Activated naive CD4-positive, alpha-beta T cell treated with anti-CD3 and anti-CD28 coated beads for 36 hours (primary cell): ENCODE measurements at regions not wholly inside any gene's neighbourhood (a gene's known extent, or its start where the extent isn't known, plus 50 kb on each side); places are given as distances from the start of the nearest gene placed in this dataset.
"Not testable (repeated sequence)": the region's sequence is repeated elsewhere in the genome, so short reads cannot be mapped to it uniquely, and the experiment has no call there.

Experiments
- CTCF ChIA-PET: fragments of 350-600 bp; sonication (Branson Sonifier 250); formaldehyde crosslinking; loops from one replicate; lab custom pipeline; 2021; ENCODE audit warnings: antibody characterized with exemption; lab: Charles Lee
- DNase-seq: peaks from one replicate; pipeline ENCODE4 v3.0.0-alpha.2; 2020
- H3K27ac Mint-ChIP-seq: one replicate; pipeline ENCODE4 v1.8.0; 2021; ENCODE audit warnings: mild to moderate bottlenecking, mixed read lengths
- H3K27me3 Mint-ChIP-seq: one replicate; pipeline ENCODE4 v1.8.0; 2021; ENCODE audit warnings: low read depth, mixed read lengths
- H3K36me3 Mint-ChIP-seq: one replicate; pipeline ENCODE4 v1.8.0; 2021; ENCODE audit warnings: low read depth, mixed read lengths
- H3K4me1 Mint-ChIP-seq: one replicate; pipeline ENCODE4 v1.8.0; 2021; ENCODE audit warnings: low read depth, mixed read lengths
- H3K4me3 Mint-ChIP-seq: one replicate; pipeline ENCODE4 v1.8.0; 2021; ENCODE audit warnings: mild to moderate bottlenecking, moderate library complexity, mixed read lengths
- H3K9me3 Mint-ChIP-seq: one replicate; pipeline ENCODE4 v1.8.0; 2021; ENCODE audit warnings: mixed read lengths
- intact Hi-C: fragments of 100-400 bp; cut with micrococcal nuclease; formaldehyde crosslinking; loops from one replicate; pipeline ENCODE4 v1.15.1; 2023

DNA sequence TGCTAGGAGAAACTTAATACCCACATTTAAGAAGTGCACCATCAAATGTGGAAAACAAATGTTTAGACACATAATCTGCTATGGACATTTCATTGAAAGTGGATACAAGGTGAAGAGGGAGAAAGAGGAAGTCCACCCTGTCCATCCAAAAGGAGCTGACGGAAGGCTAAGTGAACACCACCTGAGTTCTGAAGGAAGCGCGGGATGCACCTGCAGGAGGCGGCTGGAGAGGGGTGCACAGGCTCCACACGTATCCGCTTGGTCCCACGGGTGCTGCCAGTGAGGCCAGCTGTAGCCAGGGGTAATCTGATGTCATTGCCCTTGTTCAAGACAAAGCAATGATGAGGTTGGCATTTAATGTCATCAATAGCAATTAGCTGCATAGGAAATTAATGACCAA is 75.9 kb upstream of the TMEM18 start:
- no peak overlapping the region for H3K4me3 Mint-ChIP-seq
- H3K27me3 Mint-ChIP-seq: peaks cover 18% of the 10 kb centered on the region
- no peak for DNase-seq
- H3K27ac Mint-ChIP-seq: no peak overlapping the region
- H3K9me3 Mint-ChIP-seq: no peaks in the 10 kb centered on the region
- no peaks in the 10 kb centered on the region for H3K4me1 Mint-ChIP-seq
- CTCF ChIA-PET: no interaction called here
- no peaks in the 10 kb centered on the region for H3K36me3 Mint-ChIP-seq
- intact Hi-C loops: no loop called here

DNA sequence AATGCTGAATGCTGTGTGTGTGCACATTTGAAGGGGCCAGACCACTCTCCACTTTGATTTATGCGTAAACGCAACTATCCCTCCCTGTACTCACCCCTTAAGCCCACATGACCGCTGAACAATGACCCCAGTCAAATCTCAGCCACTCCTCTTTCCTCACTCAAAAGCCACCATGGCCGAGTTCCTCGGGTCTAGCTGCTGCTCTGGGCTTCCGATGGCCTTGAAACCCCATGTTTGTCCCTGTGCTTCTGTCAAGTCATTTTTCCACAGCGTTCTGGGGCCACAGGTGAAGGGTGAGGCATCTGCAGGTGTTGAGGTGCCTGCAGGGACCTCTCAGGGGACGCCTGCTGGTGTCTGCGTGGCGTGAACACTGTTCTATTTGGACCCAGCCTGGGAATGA is 74.3 kb upstream of the TMEM18 start:
- no peaks in the 10 kb centered on the region for H3K9me3 Mint-ChIP-seq
- H3K27ac Mint-ChIP-seq: no peak overlapping the region
- CTCF ChIA-PET: no interaction called here
- H3K27me3 Mint-ChIP-seq: peaks cover 24% of the 10 kb centered on the region
- H3K4me3 Mint-ChIP-seq: no peak overlapping the region
- DNase-seq: no peak
- intact Hi-C loops: no loop called here
- H3K36me3 Mint-ChIP-seq: no peaks in the 10 kb centered on the region
- H3K4me1 Mint-ChIP-seq: no peaks in the 10 kb centered on the region

DNA sequence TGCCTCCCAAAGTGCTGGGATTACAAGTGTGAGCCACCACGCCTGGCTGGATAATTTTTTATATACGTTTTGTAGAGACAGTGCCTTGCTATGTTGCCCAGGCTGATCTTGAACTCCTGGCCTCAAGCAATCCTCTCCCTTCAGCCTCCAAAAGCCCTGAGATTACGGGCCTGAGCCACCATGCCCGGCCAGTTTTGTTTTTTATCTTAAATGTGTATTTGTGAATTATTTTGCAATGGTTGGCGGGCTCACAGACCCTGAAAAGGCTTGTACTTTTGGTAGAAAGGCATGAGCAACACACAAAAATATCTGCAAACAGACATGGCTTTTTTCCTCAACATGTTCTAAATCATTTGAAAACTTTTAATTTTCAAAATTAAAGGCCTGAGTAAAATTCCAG is 73.4 kb upstream of the TMEM18 start:
- peaks cover 24% of the 10 kb centered on the region for H3K27me3 Mint-ChIP-seq
- intact Hi-C loops: no loop called here
- DNase-seq: no peak
- no peak overlapping the region for H3K4me3 Mint-ChIP-seq
- no peaks in the 10 kb centered on the region for H3K4me1 Mint-ChIP-seq
- H3K36me3 Mint-ChIP-seq: no peaks in the 10 kb centered on the region
- peaks cover 1% of the 10 kb centered on the region for H3K9me3 Mint-ChIP-seq
- H3K27ac Mint-ChIP-seq: no peak overlapping the region
- CTCF ChIA-PET: no interaction called here

DNA sequence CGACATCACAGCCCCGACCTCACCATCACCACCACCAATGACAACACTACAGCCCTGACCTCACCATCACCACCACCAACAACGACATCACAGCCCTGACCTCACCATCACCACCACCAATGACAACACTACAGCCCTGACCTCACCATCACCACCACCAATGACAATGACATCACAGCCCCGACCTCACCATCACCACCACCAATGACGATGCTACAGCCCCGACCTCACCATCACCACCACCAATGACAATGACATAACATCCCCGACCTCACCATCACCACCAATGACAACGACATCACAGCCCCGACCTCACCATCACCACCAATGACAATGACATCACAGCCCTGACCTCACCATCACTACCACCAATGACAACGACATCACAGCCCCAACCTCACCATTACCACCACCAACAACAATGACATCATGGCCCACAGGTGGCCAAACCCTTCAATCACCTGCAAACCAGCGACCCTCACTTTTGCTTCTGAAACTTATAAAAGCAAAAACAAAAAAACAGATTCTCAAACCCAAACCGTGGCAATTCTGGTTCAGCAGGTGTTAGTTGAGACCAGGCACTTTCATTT is 70.7 kb upstream of the TMEM18 start:
- no peaks in the 10 kb centered on the region for H3K36me3 Mint-ChIP-seq
- H3K9me3 Mint-ChIP-seq: peaks cover 4% of the 10 kb centered on the region
- no peak overlapping the region for H3K4me3 Mint-ChIP-seq
- intact Hi-C loops: no loop called here
- no peaks in the 10 kb centered on the region for H3K4me1 Mint-ChIP-seq
- peaks cover 27% of the 10 kb centered on the region for H3K27me3 Mint-ChIP-seq
- H3K27ac Mint-ChIP-seq: no peak overlapping the region
- CTCF ChIA-PET: no interaction called here
- no peak for DNase-seq

DNA sequence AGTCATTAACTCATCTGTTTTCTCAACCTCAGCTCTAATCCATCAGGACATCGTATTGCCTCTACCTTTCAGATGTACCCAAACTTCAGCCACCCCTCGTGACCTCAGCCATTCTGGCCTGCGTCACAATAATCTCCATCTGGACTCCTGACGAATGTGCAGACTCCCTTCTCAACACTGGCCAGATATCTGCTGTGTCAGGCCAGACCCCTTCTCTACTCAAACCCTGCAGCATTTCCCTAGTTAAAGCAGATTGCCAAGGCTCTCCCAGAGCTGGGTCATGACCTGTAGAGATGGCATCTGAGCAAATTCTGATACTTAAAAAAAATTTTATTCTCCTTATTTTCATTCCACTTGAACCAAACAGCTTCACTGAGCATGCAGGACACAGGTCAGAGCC is 69.5 kb upstream of the TMEM18 start:
- no peak for DNase-seq
- peaks cover 4% of the 10 kb centered on the region for H3K9me3 Mint-ChIP-seq
- no peak overlapping the region for H3K27ac Mint-ChIP-seq
- CTCF ChIA-PET: interaction anchor here (0.6 kb wide), 2 partner anchors 196 to 988 kb away, joined by 3 read pairs; no protein-coding TSS in a partner anchor
- intact Hi-C loops: no loop called here
- H3K4me3 Mint-ChIP-seq: no peak overlapping the region
- no peaks in the 10 kb centered on the region for H3K36me3 Mint-ChIP-seq
- H3K27me3 Mint-ChIP-seq: peaks cover 31% of the 10 kb centered on the region
- H3K4me1 Mint-ChIP-seq: no peaks in the 10 kb centered on the region

DNA sequence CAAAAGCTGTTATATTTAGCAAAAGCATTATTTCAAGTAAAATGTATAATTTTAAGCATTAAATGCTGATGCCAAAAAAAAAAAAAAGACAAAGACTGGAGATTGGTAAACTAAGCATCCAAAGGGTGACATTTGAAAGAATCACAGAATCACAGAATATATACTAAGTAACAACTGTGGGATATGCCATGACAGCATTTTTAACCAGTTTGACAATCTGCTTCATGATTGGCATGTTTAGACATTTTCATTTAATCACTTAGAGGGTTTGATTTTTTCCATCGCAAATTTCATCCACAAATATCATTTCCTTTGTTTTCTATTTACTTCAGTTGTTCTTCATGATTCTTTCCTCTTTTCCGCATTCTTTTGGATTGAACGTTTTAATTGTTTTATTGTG is 66.9 kb upstream of the TMEM18 start:
- CTCF ChIA-PET: no interaction called here
- no peak overlapping the region for H3K4me3 Mint-ChIP-seq
- intact Hi-C loops: no loop called here
- H3K4me1 Mint-ChIP-seq: peaks cover 4% of the 10 kb centered on the region
- H3K9me3 Mint-ChIP-seq: peaks cover 4% of the 10 kb centered on the region
- peaks cover 48% of the 10 kb centered on the region for H3K27me3 Mint-ChIP-seq
- H3K36me3 Mint-ChIP-seq: no peaks in the 10 kb centered on the region
- H3K27ac Mint-ChIP-seq: no peak overlapping the region
- DNase-seq: no peak

DNA sequence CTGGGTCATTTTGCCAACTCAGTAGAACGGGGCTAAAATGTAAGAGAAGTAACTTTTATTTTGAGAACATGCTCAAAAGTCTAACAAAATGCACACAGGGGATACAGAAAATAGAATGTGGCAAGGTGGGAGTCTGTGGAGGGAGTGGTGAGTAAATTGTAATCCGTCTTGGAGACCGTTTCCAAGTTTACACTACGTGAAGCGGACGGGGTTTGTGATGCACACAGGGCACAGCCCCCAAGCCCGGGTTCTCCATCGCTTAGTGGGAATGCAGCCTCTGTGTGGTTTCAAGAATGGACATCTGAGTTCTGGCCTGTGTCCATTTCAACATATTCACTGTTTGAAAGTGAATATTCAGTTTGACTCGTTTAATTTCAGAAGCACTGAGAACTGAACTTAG is 65.0 kb upstream of the TMEM18 start:
- Mint-ChIP-seq H3K4me3 (no peak overlapping the region), H3K36me3 (no peaks in the 10 kb centered on the region), H3K27me3 (peaks cover 48% of the 10 kb centered on the region), H3K4me1 (peaks cover 4% of the 10 kb centered on the region), H3K9me3 (peaks cover 4% of the 10 kb centered on the region), H3K27ac (no peak overlapping the region)
- intact Hi-C loops: no loop called here
- CTCF ChIA-PET: no interaction called here
- no peak for DNase-seq

DNA sequence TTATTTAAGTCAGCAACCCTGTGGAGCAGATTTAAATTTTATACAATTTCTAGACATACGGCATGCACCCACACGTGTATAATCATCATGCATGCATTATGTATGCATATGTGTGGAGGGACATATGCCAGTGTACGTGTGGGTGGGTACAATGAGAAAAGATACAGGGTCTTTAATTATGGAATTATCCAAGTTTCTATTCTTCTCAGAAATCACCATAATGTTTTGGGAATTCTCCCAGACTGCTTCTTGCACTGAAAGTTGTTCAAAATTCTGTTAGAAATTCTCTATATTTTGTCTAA is 63.9 kb upstream of the TMEM18 start:
- intact Hi-C loops: no loop called here
- DNase-seq: no peak
- peaks cover 4% of the 10 kb centered on the region for H3K9me3 Mint-ChIP-seq
- no peak overlapping the region for H3K27ac Mint-ChIP-seq
- H3K4me3 Mint-ChIP-seq: no peak overlapping the region
- H3K4me1 Mint-ChIP-seq: peaks cover 4% of the 10 kb centered on the region
- peaks cover 47% of the 10 kb centered on the region for H3K27me3 Mint-ChIP-seq
- CTCF ChIA-PET: interaction anchor here (1.4 kb wide), 1 partner anchor 27 kb away, joined by 5 read pairs; no protein-coding TSS in a partner anchor
- no peaks in the 10 kb centered on the region for H3K36me3 Mint-ChIP-seq

DNA sequence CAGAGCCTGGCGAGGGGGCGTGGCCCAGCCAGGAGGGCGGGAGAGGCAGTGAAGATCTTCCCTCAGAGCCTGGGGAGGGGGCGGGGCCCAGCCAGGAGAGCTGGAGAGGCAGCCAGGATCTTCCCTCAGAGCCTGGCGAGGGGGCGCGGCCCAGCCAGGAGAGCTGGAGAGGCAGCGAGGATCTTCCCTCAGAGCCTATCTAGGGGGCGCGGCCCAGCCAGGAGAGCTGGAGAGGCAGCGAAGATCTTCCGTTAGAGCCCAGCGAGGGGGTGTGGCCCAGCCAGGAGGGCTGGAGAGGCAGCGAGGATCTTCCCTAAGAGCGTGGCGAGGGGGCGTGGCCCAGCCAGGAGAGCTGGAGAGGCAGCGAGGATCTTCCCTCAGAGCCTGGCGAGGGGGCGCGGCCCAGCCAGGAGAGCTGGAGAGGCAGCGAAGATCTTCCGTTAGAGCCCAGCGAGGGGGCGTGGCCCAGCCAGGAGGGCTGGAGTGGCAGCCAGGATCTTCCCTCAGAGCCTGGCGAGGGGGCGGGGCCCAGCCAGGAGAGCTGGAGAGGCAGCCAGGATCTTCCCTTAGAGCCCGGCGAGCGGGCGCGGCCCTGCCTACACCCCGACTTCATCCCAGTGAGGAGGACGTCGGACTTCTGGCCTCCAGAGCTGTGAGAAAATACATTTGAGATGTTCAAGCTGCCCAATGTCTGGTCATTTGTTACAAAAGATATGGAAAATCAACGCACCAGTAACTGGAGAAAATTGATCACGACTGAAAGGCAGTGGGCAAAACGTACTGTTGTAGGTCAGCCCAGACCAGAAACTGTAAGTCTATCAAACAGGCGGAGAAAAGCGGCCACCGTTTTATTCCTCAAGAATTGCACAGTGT is 63.4 kb upstream of the TMEM18 start:
- Mint-ChIP-seq H3K27me3 (peaks cover 44% of the 10 kb centered on the region), H3K4me3 (peak overlapping the region; percentile 69)
- CTCF ChIA-PET: interaction anchor here (1.4 kb wide), 1 partner anchor 27 kb away, joined by 5 read pairs; no protein-coding TSS in a partner anchor
- H3K9me3 Mint-ChIP-seq, H3K27ac Mint-ChIP-seq, H3K36me3 Mint-ChIP-seq, H3K4me1 Mint-ChIP-seq, DNase-seq, intact Hi-C loops: not testable (repeated sequence)

DNA sequence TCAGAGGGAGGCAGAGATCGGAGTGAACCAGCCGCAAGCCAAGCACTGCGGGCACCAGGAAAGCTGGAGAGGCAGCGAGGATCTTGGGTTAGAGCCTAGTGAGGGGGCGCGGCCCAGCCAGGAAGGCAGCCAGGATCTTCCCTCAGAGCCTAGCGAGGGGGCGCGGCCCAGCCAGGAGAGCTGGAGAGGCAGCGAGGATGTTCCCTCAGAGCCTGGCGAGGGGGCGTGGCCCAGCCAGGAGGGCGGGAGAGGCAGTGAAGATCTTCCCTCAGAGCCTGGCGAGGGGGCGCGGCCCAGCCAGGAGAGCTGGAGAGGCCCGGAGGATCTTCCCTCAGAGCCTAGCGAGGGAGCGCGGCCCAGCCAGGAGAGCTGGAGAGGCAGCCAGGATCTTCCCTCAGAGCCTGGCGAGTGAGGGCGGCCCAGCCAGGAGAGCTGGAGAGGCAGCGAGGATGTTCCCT is 62.7 kb upstream of the TMEM18 start:
- H3K27me3 Mint-ChIP-seq: peaks cover 40% of the 10 kb centered on the region
- intact Hi-C loops, H3K4me1 Mint-ChIP-seq, H3K9me3 Mint-ChIP-seq, DNase-seq, H3K36me3 Mint-ChIP-seq, H3K27ac Mint-ChIP-seq: not testable (repeated sequence)
- peak overlapping the region; percentile 69 for H3K4me3 Mint-ChIP-seq
- CTCF ChIA-PET: interaction anchor here (1.4 to 2.1 kb wide), 2 partner anchors 25 to 26 kb away, joined by 5 read pairs; no protein-coding TSS in a partner anchor

DNA sequence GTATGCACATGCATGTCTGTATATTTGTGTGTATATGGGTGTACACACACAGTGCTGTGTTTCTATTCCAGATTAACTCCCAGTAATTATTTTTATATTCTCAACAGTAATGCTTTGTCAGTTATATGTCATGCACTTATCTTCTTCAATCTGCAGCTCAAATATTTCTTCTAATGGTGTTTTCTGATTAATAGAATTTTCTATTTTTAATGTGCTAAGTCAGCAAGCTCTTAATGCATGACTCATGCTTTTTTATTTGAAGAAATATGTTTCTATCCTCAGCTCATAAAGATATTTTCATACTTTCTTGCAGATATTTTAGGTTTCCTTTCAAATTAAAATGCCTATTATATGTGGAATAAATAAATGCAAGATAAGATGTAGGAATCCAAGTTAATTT is 59.7 kb upstream of the TMEM18 start:
- Mint-ChIP-seq H3K9me3 (no peaks in the 10 kb centered on the region), H3K4me3 (no peak overlapping the region), H3K27ac (no peak overlapping the region), H3K36me3 (no peaks in the 10 kb centered on the region), H3K27me3 (peaks cover 29% of the 10 kb centered on the region), H3K4me1 (peaks cover 4% of the 10 kb centered on the region)
- no peak for DNase-seq
- CTCF ChIA-PET: no interaction called here
- intact Hi-C loops: no loop called here

DNA sequence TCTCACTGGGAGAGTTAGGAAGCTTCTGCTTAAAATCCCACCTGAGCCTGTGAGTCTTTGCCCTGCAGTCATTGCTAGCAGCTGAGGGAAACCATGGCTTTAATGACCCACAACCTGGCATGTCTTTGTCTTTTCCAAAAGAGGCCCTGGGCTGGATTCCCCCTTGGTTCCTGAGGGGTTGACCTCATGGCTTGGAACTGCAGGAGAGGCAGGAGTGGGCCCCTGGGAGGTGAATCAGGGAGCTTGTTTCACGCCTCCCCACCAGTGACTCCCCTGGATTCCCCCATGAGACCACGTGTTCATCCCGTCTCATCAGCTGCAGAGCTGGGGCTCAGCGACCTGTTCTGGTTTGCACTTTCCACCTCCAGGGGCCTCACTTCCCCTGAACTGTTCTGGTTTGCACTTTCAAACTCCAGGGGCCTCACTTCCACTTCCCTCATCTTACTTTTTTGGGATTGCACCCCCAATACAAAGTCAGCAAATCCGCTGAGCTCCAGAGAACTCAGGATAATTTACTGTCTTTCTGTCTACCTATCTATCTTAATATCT is 58.5 kb upstream of the TMEM18 start:
- no peak overlapping the region for H3K4me3 Mint-ChIP-seq
- intact Hi-C loops: no loop called here
- H3K36me3 Mint-ChIP-seq: no peaks in the 10 kb centered on the region
- peaks cover 22% of the 10 kb centered on the region for H3K27me3 Mint-ChIP-seq
- no peaks in the 10 kb centered on the region for H3K9me3 Mint-ChIP-seq
- no peak for DNase-seq
- H3K27ac Mint-ChIP-seq: no peak overlapping the region
- peaks cover 4% of the 10 kb centered on the region for H3K4me1 Mint-ChIP-seq
- CTCF ChIA-PET: interaction anchor here (0.6 kb wide), 1 partner anchor 58 kb away, joined by 5 read pairs; no protein-coding TSS in a partner anchor
